Left kidney (tissue), 1 donor: ENCODE measurements at regions not wholly inside any gene's neighbourhood (a gene's known extent, or its start where the extent isn't known, plus 50 kb on each side); places are given as distances from the start of the nearest gene placed in this dataset.
"Not testable (repeated sequence)": the region's sequence is repeated elsewhere in the genome, so short reads cannot be mapped to it uniquely, and the experiment has no call there.

Experiments used
- DNase-seq: peaks from one replicate; pipeline ENCODE4 v3.0.0-alpha.2; 2013

DNA sequence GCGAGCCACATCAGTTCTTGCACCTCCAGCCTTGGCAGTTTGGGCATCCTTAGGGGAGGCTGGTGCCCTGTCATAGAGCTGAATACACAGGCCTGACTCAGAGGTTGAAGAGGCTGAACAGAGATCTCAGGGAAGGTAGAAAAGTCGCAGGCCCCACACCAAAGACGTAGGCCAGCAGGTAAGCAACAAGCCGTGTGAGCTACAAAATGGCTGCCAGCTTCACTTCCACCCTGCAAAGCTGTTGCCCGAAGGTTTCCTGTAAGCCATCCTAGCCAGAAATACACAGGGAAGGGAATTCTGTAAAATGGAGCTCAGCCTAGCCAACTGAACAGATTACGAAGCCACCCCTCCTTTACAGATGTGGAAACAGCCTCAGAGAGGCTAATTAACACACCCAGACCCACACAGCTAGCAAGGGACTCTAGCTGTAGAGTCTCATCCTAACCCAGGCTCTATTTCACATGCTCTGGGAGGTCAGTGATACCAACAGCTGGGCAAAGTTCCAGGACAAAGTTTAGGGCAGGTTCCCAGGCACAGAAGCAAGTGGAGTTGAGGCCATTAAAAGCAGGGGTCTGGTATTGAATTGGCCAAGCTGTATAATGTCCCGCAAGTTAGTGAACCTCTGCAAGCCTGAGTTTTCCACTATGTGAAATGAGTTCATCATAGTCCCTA, 66.3 kb upstream of the RASGRF1 start:
- DNase-seq: no peak

GRCh38 chr15:79154483-79155135, 64.0 kb upstream of the RASGRF1 start:
- DNase-seq: peak; percentile 37

- not testable (repeated sequence) for DNase-seq
Measured at GRCh38 chr15:79144290-79144689, 53.7 kb upstream of the RASGRF1 start.

DNA sequence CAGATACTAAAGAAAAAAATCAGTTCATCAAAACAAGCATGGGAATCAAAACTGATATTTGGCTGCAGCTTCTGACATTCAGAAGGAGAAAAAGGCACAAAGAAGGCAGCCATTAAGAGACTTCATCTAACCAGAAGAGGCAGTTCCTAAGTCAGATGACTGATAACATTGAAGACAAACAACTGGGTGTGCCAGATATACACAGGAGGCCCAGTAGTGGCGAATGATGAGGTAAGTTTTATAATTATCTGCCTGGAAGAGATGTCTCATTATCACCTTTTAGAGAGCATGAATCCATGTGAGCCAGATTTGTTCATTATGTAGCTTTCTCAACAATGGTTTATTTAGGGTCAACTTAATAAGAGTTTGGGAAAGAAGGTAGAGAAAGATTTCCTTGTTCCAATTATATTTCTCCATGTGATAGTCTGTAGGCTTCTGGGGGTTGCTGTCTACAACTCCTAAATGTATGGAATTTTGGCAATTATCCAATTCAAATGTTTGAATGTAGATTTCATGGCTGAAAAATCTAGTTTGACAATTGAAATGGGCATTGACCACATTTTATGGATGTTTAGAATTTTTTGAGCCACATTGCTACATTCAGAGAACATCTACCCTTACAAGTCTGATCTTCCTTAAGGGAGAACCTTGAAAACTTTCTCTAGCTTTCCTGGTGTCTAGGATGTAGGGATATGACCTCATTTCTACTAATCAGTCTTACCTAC, 50.4 kb upstream of the RASGRF1 start:
- no peak for DNase-seq
